ENCODE measurements at regions not wholly inside any gene's neighbourhood (a gene's known extent, or its start where the extent isn't known, plus 50 kb on each side); places are given as distances from the start of the nearest gene placed in this dataset.

DNA sequence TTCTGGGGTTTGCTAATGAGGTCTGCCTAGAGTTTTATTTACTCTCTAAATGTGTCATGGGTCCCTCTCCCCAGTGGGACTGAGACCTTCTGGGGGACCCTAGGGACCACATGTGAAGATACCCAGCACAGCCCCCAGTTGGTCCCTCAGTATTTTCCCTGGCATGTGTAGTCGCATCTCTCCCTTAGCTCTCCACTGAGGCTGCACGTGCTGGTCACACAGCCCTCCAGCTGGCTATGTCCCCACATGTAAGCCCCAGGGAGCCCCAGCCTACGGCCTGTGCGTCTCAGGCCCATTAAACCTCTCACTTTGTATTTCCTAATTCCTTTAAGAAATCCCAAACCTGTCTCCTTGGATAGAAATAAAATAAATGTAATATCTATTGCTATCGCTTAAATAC is 189.6 kb upstream of the TSHZ3 start:
- no peaks in the 10 kb centered on the region for H3K27me3 ChIP-seq
- TF ChIP-seq POLR2AphosphoS5 (IDR thresholded peaks at IDR 0.05) (no peak), EP300 (IDR thresholded peaks at IDR 0.05) (no peak)
- no peak for ATAC-seq
- no peaks in the 10 kb centered on the region for H3K4me1 ChIP-seq
- no peaks in the 10 kb centered on the region for H3K9me3 ChIP-seq
- no peaks in the 10 kb centered on the region for H3K36me3 ChIP-seq
- 79 to 81% methylated on average over 5 of the region's 5 CpGs for WGBS, 2 donors (ENCODE audit: low coverage in 1 of 2)
- no peak overlapping the region for H3K4me3 ChIP-seq
- no peak overlapping the region for H3K27ac ChIP-seq

DNA sequence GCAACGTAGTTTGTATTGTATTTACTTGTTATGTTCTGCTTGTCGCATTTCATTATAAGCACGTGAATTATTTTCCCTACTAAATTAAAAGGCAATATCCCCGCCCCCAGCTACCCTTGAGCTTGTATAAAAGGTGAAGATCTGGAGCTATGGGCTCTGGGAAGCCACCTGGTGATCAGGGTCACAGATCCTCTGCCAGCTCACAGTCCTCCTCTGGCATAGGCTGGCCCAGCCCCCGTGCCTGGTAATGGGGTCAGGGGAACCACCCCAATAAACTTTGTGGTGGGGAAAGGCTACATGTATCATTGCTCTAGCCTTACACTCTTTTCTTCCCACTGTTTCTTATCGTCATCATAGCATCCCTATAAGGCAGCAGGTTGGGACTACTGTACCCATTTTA is 190.2 kb upstream of the TSHZ3 start:
- Histone ChIP-seq H3K9me3 (no peaks in the 10 kb centered on the region), H3K27ac (no peak overlapping the region), H3K36me3 (no peaks in the 10 kb centered on the region), H3K27me3 (no peaks in the 10 kb centered on the region), H3K4me1 (no peaks in the 10 kb centered on the region), H3K4me3 (no peak overlapping the region)
- 89 to 95% methylated on average over 5 to 6 of the region's 6 CpGs for WGBS, 2 donors (ENCODE audit: low coverage in 1 of 2)
- no peak for TF ChIP-seq POLR2AphosphoS5 (IDR thresholded peaks at IDR 0.05)
- no peak for TF ChIP-seq POLR2A (IDR thresholded peaks at IDR 0.05)
- TF ChIP-seq, protein P1, sequence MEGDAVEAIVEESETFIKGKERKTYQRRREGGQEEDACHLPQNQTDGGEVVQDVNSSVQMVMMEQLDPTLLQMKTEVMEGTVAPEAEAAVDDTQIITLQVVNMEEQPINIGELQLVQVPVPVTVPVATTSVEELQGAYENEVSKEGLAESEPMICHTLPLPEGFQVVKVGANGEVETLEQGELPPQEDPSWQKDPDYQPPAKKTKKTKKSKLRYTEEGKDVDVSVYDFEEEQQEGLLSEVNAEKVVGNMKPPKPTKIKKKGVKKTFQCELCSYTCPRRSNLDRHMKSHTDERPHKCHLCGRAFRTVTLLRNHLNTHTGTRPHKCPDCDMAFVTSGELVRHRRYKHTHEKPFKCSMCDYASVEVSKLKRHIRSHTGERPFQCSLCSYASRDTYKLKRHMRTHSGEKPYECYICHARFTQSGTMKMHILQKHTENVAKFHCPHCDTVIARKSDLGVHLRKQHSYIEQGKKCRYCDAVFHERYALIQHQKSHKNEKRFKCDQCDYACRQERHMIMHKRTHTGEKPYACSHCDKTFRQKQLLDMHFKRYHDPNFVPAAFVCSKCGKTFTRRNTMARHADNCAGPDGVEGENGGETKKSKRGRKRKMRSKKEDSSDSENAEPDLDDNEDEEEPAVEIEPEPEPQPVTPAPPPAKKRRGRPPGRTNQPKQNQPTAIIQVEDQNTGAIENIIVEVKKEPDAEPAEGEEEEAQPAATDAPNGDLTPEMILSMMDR (IDR thresholded peaks at IDR 0.05), result no peak
- TF ChIP-seq EP300 (IDR thresholded peaks at IDR 0.05), result no peak
- ATAC-seq, result no peak

DNA sequence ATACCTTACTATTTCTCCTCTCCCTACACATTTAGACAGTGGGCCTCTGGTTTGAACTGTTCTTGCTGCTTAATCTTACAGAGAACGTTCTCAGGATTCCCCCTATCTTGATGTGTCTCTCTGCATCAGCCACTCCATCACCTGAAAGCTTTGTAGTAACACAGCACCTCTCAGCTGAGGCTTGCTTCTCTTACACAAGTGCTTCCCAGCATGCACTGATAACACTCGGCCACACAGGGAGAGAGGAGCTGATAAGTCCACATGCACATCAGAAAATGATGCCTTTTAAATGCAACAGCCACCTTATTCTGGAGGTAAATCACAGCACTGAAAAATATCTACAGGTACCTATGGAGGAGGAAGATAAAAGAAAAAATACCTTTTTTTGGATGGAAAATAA is 192.2 kb upstream of the TSHZ3 start:
- no peak for ATAC-seq
- Histone ChIP-seq H3K27ac (no peak overlapping the region), H3K4me1 (no peaks in the 10 kb centered on the region), H3K4me3 (no peak overlapping the region), H3K36me3 (no peaks in the 10 kb centered on the region), H3K27me3 (no peaks in the 10 kb centered on the region), H3K9me3 (no peaks in the 10 kb centered on the region)
- no peak for TF ChIP-seq EP300 (IDR thresholded peaks at IDR 0.05)
- no peak for TF ChIP-seq POLR2A (IDR thresholded peaks at IDR 0.05)
- TF ChIP-seq, protein P1 (IDR thresholded peaks at IDR 0.05), result no peak
- TF ChIP-seq POLR2AphosphoS5 (IDR thresholded peaks at IDR 0.05), result no peak
- 8 to 84% methylated on average over 2 of the region's 2 CpGs for WGBS, 2 donors (ENCODE audit: low coverage in 1 of 2)

DNA sequence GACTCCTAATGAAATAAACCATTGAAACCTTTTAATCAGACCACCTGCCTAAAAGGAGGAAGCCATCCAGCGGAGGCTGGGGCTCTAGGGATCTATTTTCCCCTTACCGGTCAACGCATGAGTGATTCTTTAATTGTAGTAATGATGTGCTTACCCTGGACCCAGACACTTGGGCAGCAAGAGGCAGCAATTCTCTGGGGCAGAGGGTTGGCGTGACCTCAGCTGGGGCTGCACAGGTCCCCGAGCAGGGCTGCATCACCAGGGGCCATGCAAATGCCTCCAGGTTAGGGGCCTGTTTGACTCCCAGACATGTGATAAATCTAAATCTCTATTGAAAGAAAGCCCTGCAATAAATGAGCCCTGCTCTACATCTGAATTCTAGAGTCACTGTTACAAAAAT is 194.2 kb upstream of the TSHZ3 start:
- H3K9me3 ChIP-seq, result no peaks in the 10 kb centered on the region
- TF ChIP-seq EP300 (IDR thresholded peaks at IDR 0.05) (no peak), POLR2AphosphoS5 (IDR thresholded peaks at IDR 0.05) (no peak), POLR2A (IDR thresholded peaks at IDR 0.05) (no peak)
- TF ChIP-seq, protein P1 (IDR thresholded peaks at IDR 0.05), result no peak
- no peak overlapping the region for H3K4me3 ChIP-seq
- ATAC-seq, result no peak
- H3K27ac ChIP-seq, result no peak overlapping the region
- no peaks in the 10 kb centered on the region for H3K36me3 ChIP-seq
- H3K4me1 ChIP-seq, result no peaks in the 10 kb centered on the region
- 89 to 100% methylated on average over 3 of the region's 5 CpGs for WGBS, 2 donors (ENCODE audit: low coverage in 1 of 2)
- no peaks in the 10 kb centered on the region for H3K27me3 ChIP-seq

DNA sequence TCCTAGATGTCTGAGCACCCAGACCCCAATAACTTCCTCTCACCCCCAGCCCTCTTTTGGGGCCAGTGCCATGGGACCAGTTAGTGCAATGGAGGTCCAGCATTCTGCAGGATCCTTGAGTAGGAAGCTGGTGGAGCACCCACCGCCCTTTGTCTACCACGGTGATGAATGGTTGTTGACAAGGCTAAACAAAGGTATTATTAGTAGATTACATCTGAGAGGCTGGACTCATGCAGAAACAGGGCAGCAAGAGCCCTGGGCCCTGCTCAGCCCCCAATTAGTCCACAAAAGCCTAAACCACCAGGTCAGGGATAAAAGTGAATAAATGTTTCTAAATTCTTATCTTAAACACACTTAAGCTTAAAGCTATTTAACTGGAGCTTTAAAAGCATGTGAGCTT is 196.5 kb upstream of the TSHZ3 start:
- H3K9me3 ChIP-seq, result no peaks in the 10 kb centered on the region
- H3K27me3 ChIP-seq, result no peaks in the 10 kb centered on the region
- no peaks in the 10 kb centered on the region for H3K36me3 ChIP-seq
- no peak for ATAC-seq
- WGBS, 2 donors (ENCODE audit: low coverage in 1 of 2), result 33 to 79% methylated on average over 1 to 2 of the region's 2 CpGs
- H3K4me1 ChIP-seq, result no peaks in the 10 kb centered on the region
- TF ChIP-seq EP300 (IDR thresholded peaks at IDR 0.05), result no peak
- TF ChIP-seq POLR2AphosphoS5 (IDR thresholded peaks at IDR 0.05), result no peak
- TF ChIP-seq, protein P1 (IDR thresholded peaks at IDR 0.05), result no peak
- TF ChIP-seq POLR2A (IDR thresholded peaks at IDR 0.05), result no peak
- H3K4me3 ChIP-seq, result no peak overlapping the region
- H3K27ac ChIP-seq, result no peak overlapping the region

Measured in gastroesophageal sphincter (tissue), 4 donors.